ENCODE measurements at regions not wholly inside any gene's neighbourhood (a gene's known extent, or its start where the extent isn't known, plus 50 kb on each side); places are given as distances from the start of the nearest gene placed in this dataset.
A peak's percentile ranks its signal among the peaks of the same experiment; 100 is the strongest.
"Not testable (repeated sequence)": the region's sequence is repeated elsewhere in the genome, so short reads cannot be mapped to it uniquely, and the experiment has no call there.

DNA sequence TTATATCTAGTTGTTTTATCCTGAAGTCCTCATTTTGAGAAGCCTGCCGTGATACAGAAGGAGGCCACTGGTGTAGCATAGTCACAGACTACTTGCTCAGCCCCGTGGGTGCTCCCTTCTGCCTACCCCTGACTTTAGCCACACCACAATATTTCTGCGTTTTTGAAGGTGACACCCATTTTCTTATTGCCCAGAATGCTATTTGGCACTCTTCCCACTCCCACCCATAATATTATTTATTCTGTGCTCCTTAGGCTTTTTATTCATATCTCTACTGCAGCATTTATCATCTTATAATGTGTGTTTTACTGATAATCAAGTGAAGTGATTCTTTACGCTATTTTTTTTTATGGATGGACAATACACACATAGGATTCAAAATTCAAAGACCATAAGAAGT is 107.3 kb downstream of the OR2B2 start:
- no peak for DNase-seq

DNA sequence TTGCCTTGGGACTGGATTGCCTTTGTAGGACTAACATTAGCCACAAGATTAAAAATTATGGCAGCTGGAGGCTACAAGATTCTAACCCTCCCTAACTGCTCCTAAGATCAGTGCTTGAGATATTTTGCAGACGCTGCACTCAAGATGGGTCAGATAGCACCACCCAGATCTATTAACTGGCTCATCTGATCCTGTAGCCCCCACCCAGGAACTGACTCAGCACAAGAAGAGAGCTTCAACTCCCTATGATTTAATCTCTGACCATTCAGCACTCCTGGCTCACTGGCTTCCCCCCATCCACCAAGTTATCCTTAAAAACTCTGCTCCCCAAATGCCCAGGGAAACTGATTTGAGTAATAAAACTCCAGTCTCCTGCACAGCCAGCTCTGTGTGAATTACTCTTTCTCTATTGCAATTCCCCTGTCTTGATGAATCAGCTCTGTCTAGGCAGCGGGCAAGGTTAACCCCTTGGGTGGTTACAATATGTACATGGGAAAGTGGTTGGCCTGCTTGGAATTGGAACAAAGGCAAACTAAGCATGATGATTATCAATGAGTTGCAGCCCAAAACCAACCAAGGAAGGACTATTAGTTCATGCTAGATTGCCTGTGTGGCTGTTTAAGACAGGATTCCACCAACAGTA is 111.3 kb downstream of the OR2B2 start:
- no peak for DNase-seq

DNA sequence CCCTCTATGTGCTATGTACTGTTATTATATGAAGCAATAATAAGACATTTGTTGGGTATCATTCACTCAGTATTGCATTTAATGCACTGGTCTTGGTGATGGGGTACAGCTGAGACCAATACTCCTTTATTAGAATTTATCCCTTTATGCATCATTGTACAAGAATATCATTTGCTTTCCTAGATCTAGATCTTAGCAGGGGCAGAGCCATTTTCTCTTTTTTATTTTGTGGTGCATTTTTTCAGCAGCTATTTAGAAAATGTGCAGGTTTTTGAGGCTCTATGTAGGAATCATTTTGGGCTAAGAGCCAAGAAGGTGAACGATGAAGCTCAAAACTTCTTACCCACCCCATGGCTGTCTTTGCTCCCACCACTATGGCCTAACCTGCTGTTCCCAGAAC is 114.2 kb downstream of the OR2B2 start:
- no peak for DNase-seq

DNA sequence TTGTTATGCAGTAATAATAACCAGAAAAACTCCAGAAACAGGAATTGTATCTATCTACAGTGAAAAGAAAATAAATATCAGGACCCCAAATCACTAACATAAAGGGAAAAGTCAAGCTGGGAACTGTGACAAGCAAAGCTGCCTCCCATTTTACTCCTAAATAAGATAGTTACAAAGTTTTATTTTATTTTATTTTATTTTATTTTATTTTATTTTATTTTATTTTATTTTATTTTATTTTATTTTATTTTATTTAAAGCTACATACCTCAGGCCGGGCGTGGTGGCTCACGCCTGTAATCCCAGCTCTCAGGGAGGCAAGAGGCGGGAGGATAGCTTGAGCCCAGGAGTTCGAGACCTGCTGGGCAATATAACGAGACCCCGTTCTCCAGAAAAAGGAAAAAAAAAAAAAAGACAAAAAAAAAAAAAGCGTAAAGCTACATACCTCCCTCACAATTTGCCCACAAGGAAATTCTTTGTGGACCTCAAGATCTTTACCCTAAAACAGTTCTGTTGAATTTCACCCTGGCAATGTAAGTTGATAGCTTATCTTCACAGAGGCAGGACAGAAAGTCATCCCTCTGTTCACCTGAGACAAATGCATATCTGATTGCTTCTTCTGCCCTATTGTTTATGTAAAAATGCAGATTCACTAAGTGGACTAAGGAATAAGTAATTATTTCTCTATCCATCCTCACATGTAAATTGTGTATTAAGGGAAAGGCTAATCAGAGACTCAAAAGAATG is 115.3 kb downstream of the OR2B2 start:
- DNase-seq, result not testable (repeated sequence)

DNA sequence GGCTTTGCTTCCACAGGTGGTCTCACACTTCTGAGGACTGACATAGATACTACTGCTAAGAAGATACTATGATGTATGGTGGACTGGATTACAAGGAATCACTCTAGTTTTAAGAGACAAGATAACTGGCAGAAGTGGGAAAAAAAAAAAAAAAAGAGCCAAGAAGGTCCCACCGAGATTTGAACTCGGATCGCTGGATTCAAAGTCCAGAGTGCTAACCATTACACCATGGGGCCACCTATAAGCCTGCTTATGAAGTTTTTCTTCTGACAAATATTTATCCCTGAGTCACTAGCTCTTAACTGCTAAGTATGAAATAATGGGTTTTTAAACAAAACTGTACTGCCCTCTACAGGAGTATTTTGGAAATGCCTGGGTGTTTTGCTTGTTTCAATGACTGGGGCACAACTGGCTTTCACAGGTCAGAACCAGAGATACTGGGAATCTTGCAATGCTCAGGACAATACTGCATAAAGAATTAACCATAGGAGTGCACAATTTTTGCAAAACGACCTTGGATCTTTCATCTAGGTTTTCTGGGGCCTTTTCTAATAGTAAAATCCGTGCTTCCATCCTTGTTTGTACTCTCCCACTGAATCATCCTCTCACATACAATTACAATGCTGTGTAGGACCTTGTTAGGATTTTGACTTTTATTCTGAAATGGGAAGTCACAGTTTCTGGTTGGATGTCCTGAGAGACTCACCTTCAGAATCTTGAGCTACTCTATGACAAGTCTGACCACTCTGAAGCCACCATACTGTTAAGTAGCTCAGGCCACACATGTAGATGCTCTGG is 116.3 kb downstream of the OR2B2 start:
- peak; percentile 90 for DNase-seq

DNA sequence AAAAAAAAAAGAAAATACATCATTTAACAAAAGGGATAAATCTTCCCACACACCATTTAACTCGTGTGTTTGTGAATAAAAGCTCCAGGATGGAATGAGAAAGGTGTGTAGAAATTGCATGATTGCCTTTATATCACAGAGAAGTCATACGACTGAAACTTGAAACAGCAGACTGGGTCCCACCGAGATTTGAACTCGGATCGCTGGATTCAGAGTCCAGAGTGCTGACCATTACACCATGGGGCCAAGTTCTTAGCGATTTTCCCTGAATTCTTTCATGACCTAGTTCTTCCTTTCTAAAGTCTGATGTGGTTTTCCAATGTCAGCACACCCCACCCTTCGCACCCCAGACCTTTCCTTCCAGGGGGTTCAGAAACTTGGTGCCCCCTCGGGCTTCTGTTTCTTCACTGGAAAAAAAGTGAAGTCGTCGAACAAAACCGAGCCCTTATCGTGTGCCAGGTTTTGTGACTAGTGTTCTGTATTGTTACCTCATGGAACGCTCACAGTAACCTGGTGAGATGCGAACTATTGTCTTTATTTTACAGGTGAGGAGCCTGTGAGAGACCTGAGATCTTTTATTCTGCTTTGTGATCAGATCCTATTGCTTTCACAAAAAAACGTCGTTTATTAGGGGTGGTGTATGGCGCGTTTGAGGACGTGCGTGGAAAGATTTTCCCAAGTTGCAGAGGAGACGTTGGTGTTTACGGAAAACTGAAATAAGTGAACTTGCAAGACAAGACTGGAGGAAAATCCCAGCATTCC is 120.8 kb downstream of the OR2B2 start:
- peak; percentile 19 for DNase-seq

DNA sequence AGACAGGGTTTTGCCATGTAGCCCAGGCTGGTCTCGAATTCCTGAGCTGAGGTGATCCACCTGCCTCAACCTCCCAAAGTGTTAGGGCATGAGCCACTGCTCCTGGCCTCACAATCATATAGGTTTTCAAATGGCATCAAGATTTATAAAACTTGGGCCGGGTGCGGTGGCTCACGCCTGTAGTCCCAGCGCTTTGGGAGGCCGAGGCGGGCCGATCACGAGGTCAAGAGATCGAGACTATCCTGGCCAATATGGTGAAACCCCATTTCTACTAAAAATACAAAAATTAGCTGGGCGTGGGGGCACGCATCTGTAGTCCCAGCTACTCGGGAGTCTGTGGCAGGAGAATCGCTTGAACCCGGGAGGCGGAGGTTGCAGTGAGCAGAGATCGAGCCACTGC is 123.8 kb downstream of the OR2B2 start:
- not testable (repeated sequence) for DNase-seq

DNA sequence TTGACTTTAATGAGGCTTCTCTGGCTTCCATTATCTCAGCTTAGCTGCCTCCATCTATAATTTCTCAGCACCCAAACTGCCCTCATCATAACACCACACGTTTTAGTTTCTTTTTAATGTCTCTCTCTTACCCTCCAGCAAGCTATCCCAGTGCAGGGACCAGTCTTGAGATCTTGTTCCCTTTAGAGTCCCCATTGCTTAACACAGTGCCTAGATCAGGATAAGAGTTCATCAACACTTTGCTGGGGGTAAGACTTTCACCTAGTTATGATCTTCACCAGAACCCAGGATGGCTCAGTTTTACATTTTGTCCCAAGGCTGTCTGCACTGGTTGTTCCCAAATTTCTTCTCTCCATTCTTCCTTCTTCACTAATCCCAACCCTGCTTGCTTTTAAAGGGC is 126.1 kb downstream of the OR2B2 start:
- DNase-seq, result no peak

DNA sequence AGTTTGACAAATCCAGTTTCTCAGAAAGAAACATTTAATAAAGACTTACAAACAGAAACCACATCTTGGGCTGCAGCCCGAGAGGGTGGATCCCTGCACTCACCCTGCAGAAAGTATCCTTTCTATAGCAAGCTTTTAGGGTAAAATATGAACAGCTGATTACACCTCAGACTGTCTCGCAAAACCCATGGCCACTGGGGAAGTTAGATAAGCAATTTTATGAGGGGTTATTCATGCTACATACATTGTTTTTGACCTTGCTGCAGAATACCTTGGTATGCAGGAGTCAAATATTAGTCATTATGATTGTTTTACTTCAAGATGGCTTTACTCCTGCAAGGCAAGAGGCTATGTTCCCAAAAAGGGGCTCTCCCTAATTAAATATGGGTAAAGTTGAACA is 126.9 kb downstream of the OR2B2 start:
- no peak for DNase-seq

DNA sequence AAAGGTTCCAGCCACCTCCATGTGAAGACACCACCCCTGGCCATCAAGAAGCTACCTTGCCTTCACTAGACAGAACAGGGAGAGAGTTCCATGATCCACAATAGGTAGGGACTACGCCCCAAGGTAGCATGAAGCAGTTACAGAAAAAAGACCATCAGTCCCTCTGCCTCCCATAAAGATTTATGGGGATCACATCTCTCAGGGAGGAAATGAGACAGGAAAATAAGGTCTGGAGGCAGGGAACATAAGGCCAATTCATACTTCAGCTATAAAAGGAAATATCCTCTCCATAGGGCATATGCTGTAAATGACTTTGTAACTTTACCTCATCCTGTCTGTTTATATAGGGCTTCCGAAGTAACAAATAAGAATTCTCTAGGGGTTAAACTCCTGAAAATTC is 129.4 kb downstream of the OR2B2 start:
- DNase-seq, result no peak

DNA sequence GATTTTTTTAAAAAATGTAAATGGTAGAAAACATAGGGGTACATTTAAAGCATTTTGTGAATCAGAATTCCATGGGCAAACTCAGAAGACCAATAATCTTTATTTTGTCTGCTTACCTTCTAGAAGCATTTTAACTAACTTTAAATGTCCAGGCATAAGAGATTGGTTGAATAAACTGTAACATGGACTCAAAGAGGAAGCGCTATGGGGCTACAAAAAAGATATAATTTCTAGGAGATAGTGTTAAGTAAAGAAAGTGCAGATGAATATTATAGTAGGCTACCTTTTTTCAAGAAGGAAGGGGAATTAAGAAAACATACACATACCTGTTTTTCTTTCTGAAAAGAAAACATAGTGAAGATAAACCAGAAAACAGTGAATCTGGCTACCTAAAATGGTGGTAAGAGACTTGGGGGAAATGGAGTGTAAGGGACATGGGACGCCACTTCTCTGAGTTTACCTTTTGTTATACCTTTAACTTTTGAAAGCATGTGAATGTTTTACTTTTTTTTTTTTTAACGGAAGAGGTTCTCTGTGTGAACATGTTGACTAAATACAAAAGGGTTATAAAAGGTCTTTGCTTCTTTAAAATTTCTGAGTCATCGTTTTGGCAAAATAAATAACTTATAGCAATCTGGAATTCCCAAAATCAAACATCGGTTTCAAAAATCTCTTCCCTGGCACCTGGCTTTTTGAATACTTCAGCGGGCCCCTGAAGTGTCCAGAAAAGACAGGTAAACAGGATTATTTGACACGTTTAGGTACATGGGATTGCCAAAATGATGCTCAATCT is 133.4 kb downstream of the OR2B2 start:
- no peak for DNase-seq

DNA sequence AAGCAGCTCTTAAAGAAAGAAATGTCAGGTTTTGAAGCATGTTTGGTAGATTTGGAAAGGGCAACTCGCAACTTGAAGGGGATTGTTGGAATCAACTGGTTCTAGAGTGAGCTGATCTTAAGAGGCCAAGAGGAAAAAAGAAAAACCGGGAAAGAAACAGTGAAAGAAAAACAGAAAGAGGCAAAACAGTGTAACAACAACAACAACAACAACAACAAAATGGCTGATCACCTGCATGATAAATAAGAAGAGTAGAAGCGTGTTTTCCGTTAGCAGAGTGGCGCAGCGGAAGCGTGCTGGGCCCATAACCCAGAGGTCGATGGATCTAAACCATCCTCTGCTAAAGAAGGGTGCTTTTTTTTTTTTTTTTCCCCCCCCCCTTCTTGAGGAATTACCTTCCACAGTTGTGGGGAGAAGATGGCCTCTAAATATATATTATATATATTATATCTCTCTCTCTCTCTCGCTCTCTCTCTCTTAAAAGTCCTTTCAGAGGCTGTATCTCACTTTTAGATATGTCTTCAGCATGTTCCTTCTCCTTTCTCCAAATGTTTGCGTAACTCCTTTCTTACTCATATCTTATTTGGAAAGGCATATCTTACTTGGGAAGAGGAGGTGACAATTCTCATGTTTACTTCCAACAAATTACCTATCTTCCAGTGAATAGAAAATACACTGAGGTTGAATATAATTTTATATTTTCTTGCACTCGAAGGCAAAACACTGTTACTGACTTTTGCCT is 134.4 kb downstream of the OR2B2 start:
- DNase-seq, result peak; percentile 27

DNA sequence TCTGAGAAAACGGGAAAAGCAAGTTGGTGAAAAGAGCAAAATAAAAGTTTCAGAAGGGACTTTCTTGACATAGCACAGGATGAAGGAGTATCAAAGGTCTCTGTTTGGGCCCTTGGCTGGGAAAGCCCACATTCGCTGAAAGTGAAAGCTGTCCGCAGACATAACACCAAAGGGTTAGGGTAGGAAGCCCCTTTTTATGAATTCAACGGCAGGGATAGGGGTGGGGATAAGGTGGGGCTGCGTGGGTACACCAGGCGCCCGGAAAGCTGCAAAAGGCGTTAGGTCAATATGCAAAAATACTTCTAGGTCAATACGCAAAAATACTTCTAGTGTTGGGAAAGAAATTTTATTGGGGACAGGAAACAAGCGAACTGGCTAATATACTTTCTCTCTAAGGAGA is 135.1 kb downstream of the OR2B2 start:
- no peak for DNase-seq

DNA sequence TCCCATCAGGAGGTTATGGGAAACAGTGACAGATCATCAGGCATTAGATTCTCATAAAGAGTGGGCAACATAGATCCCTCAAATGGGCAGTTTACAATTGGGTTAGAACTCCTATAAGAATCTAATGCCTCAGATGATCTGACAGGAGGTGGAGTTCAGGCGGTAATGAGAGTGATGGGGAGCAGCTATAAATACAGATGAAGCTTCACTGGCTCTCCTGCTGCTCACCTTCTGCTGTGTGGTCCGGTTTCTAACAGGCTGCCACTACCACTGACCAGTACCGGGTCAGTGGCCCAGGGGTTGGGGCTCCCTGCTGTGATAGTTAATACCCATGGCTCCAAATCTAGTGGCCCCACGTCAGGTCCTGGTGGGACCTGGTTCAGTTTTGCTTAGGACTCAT is 135.7 kb downstream of the OR2B2 start:
- DNase-seq, result no peak

DNA sequence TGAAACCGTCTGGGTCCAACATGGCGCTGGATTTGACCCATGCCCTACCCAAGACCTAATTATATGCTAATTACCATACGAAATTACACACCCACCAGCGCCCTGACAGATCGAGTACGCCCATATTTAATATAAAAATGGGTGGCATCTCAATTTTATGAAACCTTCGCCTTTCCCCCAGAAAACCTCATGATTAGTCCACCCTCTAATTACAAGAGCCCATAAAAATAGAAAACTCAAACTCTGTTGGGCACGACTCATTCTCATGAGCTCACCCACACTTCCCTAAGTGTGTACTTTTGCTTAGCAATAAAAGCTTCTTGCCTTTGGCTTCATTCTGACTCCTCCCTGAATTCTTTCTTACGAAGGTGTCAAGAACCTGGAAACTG is 136.4 kb downstream of the OR2B2 start:
- no peak for DNase-seq

DNA sequence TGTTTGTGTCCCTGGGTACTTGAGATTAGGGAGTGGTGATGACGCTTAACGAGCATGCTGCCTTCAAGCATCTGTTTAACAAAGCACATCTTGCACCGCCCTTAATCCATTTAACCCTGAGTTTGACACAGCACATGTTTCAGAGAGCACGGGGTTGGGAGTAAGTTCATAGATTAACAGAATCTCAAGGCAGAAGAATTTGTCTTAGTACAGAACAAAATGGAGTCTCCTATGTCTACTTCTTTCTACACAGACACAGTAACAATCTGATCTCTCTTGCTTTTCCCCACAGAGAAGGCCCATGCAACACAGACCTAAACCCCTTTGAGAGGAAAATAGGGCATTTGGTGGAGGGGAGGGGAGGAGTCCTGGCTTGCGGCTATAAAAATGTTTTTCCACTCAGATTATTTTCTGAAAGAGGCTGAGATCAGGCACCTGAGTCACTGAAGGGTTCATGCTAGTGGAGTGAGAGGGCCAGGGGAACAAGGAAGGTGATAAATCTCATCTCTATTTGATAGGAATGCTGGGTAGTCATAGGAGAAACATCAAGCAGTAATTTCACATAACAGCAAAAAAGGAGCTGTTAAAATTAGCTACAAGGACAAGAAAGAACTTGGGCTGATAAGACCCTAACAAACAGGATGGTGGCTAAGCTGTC is 136.9 kb downstream of the OR2B2 start:
- DNase-seq, result not testable (repeated sequence)

DNA sequence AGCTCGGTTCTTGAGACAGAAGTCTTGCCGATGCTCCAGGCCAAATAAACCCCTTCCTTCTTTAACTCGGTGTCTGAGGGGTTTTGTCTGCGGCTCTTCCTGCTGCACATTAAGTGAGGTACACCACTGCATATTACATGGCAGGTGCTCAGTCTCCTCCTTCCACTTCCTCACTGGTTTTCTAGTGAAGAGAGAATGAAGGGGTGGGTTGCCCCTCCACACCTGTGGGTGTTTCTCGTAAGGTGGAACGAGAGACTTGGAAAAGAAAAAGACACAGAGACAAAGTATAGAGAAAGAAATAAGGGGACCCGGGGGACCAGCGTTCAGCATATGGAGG is 138.0 kb downstream of the OR2B2 start:
- not testable (repeated sequence) for DNase-seq

DNA sequence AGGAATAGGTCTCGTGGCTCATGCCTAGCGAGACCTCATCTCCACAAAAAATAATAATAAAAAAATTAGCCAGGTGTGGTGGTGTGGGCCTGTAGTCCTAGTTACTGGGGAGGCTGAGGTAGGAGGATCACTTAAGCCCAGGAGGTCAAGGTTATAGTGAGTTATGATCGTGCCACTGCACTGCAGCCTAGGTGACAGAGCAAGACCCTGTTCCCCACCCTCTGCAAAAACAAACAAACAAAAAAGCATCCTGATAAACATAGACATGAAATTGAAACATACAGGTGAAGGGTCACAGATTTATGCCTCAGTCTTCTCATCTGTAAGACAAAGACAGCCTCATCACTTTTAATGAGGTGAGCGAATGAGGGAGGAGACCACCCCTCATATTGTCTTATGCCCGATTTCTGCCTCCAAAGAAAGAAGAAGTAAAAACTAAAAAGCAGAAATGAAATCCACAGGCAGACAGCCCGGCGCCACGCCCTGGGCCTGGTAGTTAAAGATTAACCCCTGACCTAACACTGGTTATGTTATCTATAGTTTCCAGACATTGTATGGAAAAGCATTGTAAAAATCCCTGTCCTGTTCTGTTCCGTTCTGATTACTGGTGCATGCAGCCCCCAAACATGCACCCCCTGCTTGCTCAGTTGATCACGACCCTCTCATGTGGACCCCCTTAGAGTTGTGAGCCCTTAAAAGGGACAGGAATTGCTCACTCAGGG is 138.5 kb downstream of the OR2B2 start:
- DNase-seq, result not testable (repeated sequence)

DNA sequence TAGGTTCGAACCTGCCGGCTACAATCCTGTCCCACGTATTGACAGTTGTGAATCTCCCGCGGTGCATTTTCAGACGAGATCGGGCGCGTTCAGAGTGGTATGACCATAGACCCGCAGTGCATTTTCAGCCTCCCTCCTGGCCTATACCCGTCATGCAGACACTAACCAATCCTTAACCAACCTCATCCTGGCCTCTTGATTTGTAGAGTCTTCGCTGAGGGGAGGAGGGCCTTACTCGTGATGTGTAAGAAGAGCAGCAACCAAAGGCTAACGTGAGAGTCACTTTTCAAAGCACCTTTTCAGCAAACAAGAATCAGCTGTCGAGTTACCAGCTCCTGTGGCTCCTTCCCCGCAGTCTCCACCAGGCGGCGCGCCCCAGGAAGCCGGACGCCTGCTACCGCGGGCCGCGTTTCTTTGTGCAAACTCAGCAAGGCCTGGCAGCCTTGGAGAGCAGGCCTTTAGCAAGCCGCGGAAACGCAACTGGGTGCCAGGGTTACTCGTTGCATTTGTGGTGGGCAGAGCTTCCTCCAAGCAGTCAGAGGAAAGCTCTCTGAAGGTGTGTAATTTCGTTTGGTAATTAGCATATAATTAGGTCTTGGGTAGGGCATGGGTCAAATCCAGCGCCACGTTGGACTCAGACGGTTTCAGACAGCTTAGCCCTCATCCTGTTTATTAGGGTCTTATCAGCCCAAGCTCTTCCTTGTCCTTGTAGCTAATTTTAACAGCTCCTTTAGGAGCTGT is 139.8 kb downstream of the OR2B2 start:
- peak; percentile 88 for DNase-seq

DNA sequence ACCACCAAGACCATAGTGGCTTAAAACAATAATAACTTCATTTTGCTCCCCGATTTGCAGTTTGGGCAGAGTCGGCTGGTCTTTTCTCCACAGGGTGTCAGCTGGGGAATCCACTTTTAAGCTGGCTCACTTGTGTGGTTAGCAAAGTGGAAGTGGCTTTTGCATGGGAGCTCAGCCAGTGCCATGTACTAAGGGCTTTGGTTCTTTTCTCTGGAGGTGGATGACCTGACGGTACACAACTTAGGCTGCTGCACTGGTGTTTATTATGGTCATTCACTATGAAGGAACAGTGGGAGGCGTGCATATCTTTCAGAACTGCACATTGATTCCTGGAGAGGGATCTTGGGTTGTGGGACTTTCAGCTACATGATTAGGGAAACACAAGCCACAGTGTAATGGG is 141.0 kb downstream of the OR2B2 start:
- no peak for DNase-seq

Measured in CD4-positive, alpha-beta T cell treated with Interleukin-10 for 1 hour (primary cell).